ENCODE measurements at regions not wholly inside any gene's neighbourhood (a gene's known extent, or its start where the extent isn't known, plus 50 kb on each side); places are given as distances from the start of the nearest gene placed in this dataset.

DNA sequence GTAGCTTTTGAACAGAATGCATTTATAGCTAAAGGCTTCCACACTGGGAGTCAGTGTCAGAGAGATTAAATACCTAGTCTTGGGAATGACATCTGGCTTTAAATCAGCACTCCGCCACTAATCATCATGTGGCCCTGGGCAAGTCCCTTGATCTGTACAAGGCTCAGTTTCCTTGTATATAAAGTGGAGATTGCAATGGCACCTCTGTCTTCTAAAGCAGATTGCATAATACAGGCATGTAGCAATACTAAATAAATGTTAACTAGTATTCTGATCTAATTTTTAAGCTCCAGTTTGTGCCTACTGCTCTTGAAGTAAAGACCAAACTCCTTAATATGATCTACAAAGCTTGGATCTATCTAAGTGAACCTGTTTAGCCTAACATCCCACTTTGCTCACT lies 249.4 kb downstream of the PLPP3 start:
- Histone ChIP-seq H3K36me3 (ENCODE audit: control insufficient read depth, insufficient read depth, low read length) (no peaks in the 10 kb centered on the region), H3K27me3 (replicated peaks; ENCODE audit: control insufficient read depth, insufficient read depth, low read length) (no peaks in the 10 kb centered on the region), H3K4me3 (replicated peaks; ENCODE audit: low read depth, low read length) (no peak overlapping the region)
- TF ChIP-seq CTCF (IDR thresholded peaks at IDR 0.05; ENCODE audit: insufficient read depth, low read length, poor library complexity, severe bottlenecking), result no peak
- DNase-seq (ENCODE audit: extremely low read depth, insufficient read length), result no peak

DNA sequence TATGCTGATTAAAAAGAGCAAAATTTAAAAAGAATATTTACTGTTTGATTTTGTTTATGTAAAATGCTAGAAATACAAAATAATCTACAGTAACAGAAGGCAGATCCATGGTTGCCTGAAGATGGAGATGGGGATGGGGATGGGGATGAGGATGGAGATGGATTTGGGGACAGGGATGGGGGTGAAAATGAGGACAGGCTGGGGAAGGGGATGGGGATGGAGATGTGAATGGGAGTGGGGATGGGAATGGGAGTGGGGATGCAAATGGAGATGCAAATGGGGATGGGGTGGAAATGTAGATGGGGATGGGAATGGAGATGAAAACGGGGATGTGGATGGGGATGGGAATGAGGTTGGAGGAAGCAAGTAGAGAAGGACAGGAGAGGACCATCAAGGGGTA lies 252.2 kb downstream of the PLPP3 start:
- DNase-seq (ENCODE audit: extremely low read depth, insufficient read length), result no peak
- no peak overlapping the region for H3K4me3 ChIP-seq (replicated peaks; ENCODE audit: low read depth, low read length)
- no peaks in the 10 kb centered on the region for H3K36me3 ChIP-seq (ENCODE audit: control insufficient read depth, insufficient read depth, low read length)
- no peaks in the 10 kb centered on the region for H3K27me3 ChIP-seq (replicated peaks; ENCODE audit: control insufficient read depth, insufficient read depth, low read length)
- no peak for TF ChIP-seq CTCF (IDR thresholded peaks at IDR 0.05; ENCODE audit: insufficient read depth, low read length, poor library complexity, severe bottlenecking)

- no peak overlapping the region for H3K4me3 ChIP-seq (replicated peaks; ENCODE audit: low read depth, low read length)
- TF ChIP-seq CTCF (IDR thresholded peaks at IDR 0.05; ENCODE audit: insufficient read depth, low read length, poor library complexity, severe bottlenecking), result no peak
- no peak for DNase-seq (ENCODE audit: extremely low read depth, insufficient read length)
- no peaks in the 10 kb centered on the region for H3K27me3 ChIP-seq (replicated peaks; ENCODE audit: control insufficient read depth, insufficient read depth, low read length)
- no peaks in the 10 kb centered on the region for H3K36me3 ChIP-seq (ENCODE audit: control insufficient read depth, insufficient read depth, low read length)
Observed at GRCh38 chr1:56326056-56326455, 253.3 kb downstream of the PLPP3 start.

DNA sequence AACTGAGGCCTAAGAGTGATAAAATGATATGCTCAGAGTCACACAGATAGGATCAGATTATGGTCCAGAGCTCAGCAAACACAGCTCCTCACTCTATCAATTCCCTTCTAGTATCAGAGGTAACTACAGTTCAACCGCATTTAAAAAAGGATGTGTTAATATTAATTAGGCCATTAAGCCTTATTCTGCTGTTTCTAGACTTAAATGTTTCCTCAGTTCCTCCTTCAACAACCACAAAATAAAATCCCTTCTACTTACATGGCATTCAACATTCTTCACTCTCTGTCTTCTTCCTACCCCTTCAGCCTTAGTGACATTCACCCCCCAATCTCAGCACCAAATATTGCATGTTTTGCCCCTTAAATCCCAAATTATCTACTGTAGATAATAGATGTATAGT lies 254.9 kb downstream of the PLPP3 start:
- no peak for TF ChIP-seq CTCF (IDR thresholded peaks at IDR 0.05; ENCODE audit: insufficient read depth, low read length, poor library complexity, severe bottlenecking)
- H3K36me3 ChIP-seq (ENCODE audit: control insufficient read depth, insufficient read depth, low read length), result no peaks in the 10 kb centered on the region
- no peak for DNase-seq (ENCODE audit: extremely low read depth, insufficient read length)

DNA sequence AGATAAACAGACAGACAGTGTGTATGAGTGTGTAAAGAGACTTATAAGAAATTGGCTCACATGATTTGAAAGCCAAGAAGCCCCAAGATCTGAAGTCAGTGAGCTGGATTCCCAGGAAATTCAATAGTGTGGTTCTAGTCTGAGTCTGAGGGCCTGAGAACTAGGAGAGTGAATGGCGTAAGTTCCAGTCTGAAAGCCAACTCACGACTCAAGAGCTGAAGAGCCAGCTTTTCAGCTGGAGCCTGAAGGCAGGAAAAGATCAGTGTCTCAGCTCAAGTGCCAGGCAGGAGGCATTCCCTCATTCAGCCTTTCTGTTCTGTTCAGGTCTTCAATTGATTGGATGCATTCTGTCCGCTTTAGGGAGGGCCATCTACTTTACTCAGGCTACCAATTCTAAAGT lies 257.2 kb downstream of the PLPP3 start:
- Histone ChIP-seq H3K27me3 (replicated peaks; ENCODE audit: control insufficient read depth, insufficient read depth, low read length) (no peaks in the 10 kb centered on the region), H3K36me3 (ENCODE audit: control insufficient read depth, insufficient read depth, low read length) (no peaks in the 10 kb centered on the region), H3K4me3 (replicated peaks; ENCODE audit: low read depth, low read length) (no peak overlapping the region)
- TF ChIP-seq CTCF (IDR thresholded peaks at IDR 0.05; ENCODE audit: insufficient read depth, low read length, poor library complexity, severe bottlenecking), result no peak
- DNase-seq (ENCODE audit: extremely low read depth, insufficient read length), result no peak

More for the DNA sequence above, 254.9 kb downstream of the PLPP3 start:
- no peaks in the 10 kb centered on the region for H3K27me3 ChIP-seq (replicated peaks; ENCODE audit: control insufficient read depth, insufficient read depth, low read length)
- H3K4me3 ChIP-seq (replicated peaks; ENCODE audit: low read depth, low read length), result no peak overlapping the region

DNA sequence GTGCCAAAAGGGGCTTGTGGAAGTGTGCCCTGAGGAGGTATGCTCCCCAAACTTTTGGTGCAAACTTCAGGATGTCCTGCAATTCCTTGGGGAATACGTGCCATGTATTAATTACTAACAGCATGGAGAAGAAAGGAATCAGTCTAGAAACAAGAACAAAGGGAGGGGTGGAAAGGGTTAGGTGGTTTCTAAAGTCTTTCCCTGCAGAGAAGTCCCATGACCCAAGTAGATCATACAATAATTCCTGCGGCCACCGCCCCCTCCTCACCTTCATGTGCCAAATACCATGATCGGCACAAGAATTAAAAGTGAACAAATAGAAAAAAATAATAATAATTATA lies 258.2 kb downstream of the PLPP3 start:
- Histone ChIP-seq H3K27me3 (replicated peaks; ENCODE audit: control insufficient read depth, insufficient read depth, low read length) (no peaks in the 10 kb centered on the region), H3K36me3 (ENCODE audit: control insufficient read depth, insufficient read depth, low read length) (no peaks in the 10 kb centered on the region), H3K4me3 (replicated peaks; ENCODE audit: low read depth, low read length) (no peak overlapping the region)
- no peak for DNase-seq (ENCODE audit: extremely low read depth, insufficient read length)
- TF ChIP-seq CTCF (IDR thresholded peaks at IDR 0.05; ENCODE audit: insufficient read depth, low read length, poor library complexity, severe bottlenecking), result no peak

Measured in GM06990 (cell line).